Loucy (cell line): ENCODE measurements at regions not wholly inside any gene's neighbourhood (a gene's known extent, or its start where the extent isn't known, plus 50 kb on each side); places are given as distances from the start of the nearest gene placed in this dataset.

Source experiments
- H2AFZ ChIP-seq: fragments of 200-600 bp; sonication (generic); 2 replicates; pipeline ENCODE4 v1.6.0; 2016; ENCODE audit warnings: antibody characterized with exemption, mild to moderate bottlenecking, low read length, moderate library complexity
- H3F3A ChIP-seq: fragments of 200-600 bp; 2 replicates; pipeline ENCODE4 v1.6.0; 2016; ENCODE audit warnings: antibody characterized with exemption, low read depth, mild to moderate bottlenecking
- H3K27me3 ChIP-seq: fragments of 200-600 bp; sonication (generic); 2 replicates; pipeline ENCODE4 v1.6.1; 2014; ENCODE audit warnings: low read length, mild to moderate bottlenecking; ENCODE audit not compliant: insufficient read depth, poor library complexity, severe bottlenecking
- H3K36me3 ChIP-seq: fragments of 200-600 bp; sonication (generic); 2 replicates; pipeline ENCODE4 v1.6.1; 2016; ENCODE audit warnings: low read length; ENCODE audit not compliant: insufficient read depth
- H3K4me1 ChIP-seq: fragments of 200-600 bp; sonication (generic); 2 replicates; pipeline ENCODE4 v1.5.1; 2014; ENCODE audit warnings: low read length, mild to moderate bottlenecking; ENCODE audit not compliant: insufficient read depth, poor library complexity, severe bottlenecking
- H3K4me2 ChIP-seq: fragments of 200-600 bp; sonication (generic); 2 replicates; pipeline ENCODE4 v1.6.0; 2014; ENCODE audit warnings: antibody characterized with exemption, low read length, low read depth, mild to moderate bottlenecking; ENCODE audit not compliant: poor library complexity, severe bottlenecking
- H3K4me3 ChIP-seq: fragments of 200-600 bp; sonication (generic); 2 replicates; pipeline ENCODE4 v1.5.1; 2014; ENCODE audit warnings: low read length, mild to moderate bottlenecking, mixed read lengths; ENCODE audit not compliant: poor library complexity, severe bottlenecking
- H3K79me2 ChIP-seq: fragments of 200-600 bp; sonication (generic); 2 replicates; pipeline ENCODE4 v1.6.1; 2014; ENCODE audit warnings: low read length; ENCODE audit not compliant: insufficient read depth
- H3K9ac ChIP-seq: fragments of 200-600 bp; sonication (generic); 2 replicates; pipeline ENCODE4 v1.6.0; 2014; ENCODE audit warnings: mild to moderate bottlenecking, low read depth, low read length, moderate library complexity; ENCODE audit not compliant: poor library complexity, severe bottlenecking
- H3K9me2 ChIP-seq: fragments of 200-600 bp; sonication (generic); replicated peaks from 2 replicates; pipeline ENCODE4 v1.6.1; 2016; ENCODE audit warnings: low read depth, low read length, mixed read lengths
- H3K9me3 ChIP-seq: fragments of 200-600 bp; sonication (generic); 2 replicates; pipeline ENCODE4 v1.6.1; 2014; ENCODE audit warnings: mild to moderate bottlenecking, antibody characterized with exemption, low read length, low read depth; ENCODE audit not compliant: insufficient read depth
- H4K20me1 ChIP-seq: fragments of 200-600 bp; sonication (generic); 2 replicates; pipeline ENCODE4 v1.6.0; 2014; ENCODE audit warnings: antibody characterized with exemption, low read length, mild to moderate bottlenecking; ENCODE audit not compliant: insufficient read depth, poor library complexity, severe bottlenecking
- EZH2phosphoT487 ChIP-seq: fragments of 200-600 bp; IDR thresholded peaks from 2 replicates; pipeline ENCODE4 v1.6.1; 2018; ENCODE audit warnings: antibody characterized with exemption, mild to moderate bottlenecking, moderate library complexity, borderline replicate concordance
- TF ChIP-seq, protein P1 (sequence below): fragments of 200-600 bp; sonication (generic); conservative IDR thresholded peaks from 2 replicates; pipeline ENCODE4 v1.5.1; 2014; ENCODE audit warnings: mild to moderate bottlenecking, antibody characterized with exemption, low read length

DNA sequence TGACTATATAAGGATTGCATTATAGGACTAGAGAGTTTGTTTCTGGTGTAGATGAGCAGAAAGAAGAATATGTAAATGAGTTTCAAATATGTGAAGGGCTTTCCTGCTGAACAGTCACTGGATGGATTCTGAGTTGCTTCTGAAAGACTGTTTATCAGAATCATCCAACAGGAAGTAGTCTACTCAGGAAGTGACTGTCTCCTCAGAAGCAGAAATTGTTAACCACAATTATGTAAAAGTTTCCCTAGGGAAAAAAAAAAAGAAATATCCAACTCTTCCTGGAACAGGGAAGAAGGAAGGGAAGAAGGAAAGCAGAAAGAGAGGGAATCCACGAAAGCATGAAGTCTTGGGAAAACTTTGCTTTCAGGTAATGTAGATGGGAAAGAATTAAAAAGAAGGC lies 138.9 kb downstream of the TENT5A start:
- TF ChIP-seq EZH2phosphoT487, result no peak
- TF ChIP-seq, protein P1, sequence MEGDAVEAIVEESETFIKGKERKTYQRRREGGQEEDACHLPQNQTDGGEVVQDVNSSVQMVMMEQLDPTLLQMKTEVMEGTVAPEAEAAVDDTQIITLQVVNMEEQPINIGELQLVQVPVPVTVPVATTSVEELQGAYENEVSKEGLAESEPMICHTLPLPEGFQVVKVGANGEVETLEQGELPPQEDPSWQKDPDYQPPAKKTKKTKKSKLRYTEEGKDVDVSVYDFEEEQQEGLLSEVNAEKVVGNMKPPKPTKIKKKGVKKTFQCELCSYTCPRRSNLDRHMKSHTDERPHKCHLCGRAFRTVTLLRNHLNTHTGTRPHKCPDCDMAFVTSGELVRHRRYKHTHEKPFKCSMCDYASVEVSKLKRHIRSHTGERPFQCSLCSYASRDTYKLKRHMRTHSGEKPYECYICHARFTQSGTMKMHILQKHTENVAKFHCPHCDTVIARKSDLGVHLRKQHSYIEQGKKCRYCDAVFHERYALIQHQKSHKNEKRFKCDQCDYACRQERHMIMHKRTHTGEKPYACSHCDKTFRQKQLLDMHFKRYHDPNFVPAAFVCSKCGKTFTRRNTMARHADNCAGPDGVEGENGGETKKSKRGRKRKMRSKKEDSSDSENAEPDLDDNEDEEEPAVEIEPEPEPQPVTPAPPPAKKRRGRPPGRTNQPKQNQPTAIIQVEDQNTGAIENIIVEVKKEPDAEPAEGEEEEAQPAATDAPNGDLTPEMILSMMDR, result no peak
- Histone ChIP-seq H3K79me2 (no peaks in the 10 kb centered on the region), H3K4me2 (peak overlapping the region; percentile 88), H3K9me2 (no peaks in the 10 kb centered on the region), H3F3A (peaks cover 3% of the 10 kb centered on the region; the same call in 1 of the 2 replicates), H3K27me3 (no peaks in the 10 kb centered on the region), H4K20me1 (no peaks in the 10 kb centered on the region), H3K9me3 (no peaks in the 10 kb centered on the region), H3K4me3 (peak overlapping the region; percentile 62), H3K36me3 (no peaks in the 10 kb centered on the region), H3K9ac (no peak overlapping the region), H2AFZ (no peak overlapping the region), H3K4me1 (peaks cover 20% of the 10 kb centered on the region)

DNA sequence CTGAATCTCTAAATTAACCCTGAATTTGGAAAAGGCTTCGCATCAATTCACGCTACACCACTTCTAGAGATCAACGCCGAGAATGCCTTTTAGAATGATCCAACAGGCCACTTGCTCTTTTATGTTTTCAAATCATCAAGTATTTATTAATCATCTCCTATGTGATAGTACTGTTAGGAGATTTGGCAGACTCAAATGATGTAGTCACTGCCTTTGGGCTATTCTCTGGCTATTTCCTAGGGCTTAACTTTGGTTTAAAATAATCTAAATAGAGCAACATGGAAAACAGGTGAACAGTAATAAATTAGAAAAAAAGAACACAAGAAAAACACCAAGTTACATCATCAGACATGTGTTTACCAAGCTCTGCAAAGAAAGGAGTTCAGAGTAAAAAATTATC lies 140.3 kb downstream of the TENT5A start:
- Histone ChIP-seq H3K4me3 (no peak overlapping the region), H3K27me3 (no peaks in the 10 kb centered on the region), H3K9me2 (no peaks in the 10 kb centered on the region), H3K4me1 (peaks cover 20% of the 10 kb centered on the region), H3K36me3 (no peaks in the 10 kb centered on the region), H3F3A (peaks cover 3% of the 10 kb centered on the region; the same call in 1 of the 2 replicates), H3K9me3 (no peaks in the 10 kb centered on the region), H3K4me2 (no peak overlapping the region), H3K79me2 (no peaks in the 10 kb centered on the region), H3K9ac (no peak overlapping the region), H2AFZ (no peak overlapping the region), H4K20me1 (no peaks in the 10 kb centered on the region)
- TF ChIP-seq, protein P1, result no peak
- TF ChIP-seq EZH2phosphoT487, result no peak

DNA sequence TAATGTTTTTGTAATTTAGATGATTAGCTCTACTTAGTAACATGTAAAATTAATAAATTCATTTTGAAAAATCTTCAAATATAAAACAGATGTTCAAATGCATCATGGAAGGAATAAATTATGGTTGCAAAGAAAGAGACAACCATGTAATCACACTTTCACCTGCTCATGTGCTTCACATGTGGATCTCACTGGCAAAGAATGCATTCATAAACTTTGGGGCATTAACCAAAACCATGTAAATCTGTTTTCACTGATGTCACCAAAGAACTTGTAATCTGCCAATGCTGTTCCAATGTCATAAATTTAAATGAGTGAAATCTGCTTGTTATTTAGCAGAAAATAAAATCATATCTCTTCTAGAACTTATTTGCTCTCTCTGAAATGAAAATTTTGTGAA lies 142.7 kb downstream of the TENT5A start:
- H3K4me1 ChIP-seq, result peaks cover 26% of the 10 kb centered on the region
- no peaks in the 10 kb centered on the region for H3K36me3 ChIP-seq
- no peak overlapping the region for H2AFZ ChIP-seq
- no peaks in the 10 kb centered on the region for H3K27me3 ChIP-seq
- H3K79me2 ChIP-seq, result no peaks in the 10 kb centered on the region
- H4K20me1 ChIP-seq, result no peaks in the 10 kb centered on the region
- peaks cover 3% of the 10 kb centered on the region; the same call in 1 of the 2 replicates for H3F3A ChIP-seq
- H3K4me3 ChIP-seq, result no peak overlapping the region
- TF ChIP-seq, protein P1, result no peak
- TF ChIP-seq EZH2phosphoT487, result no peak
- no peaks in the 10 kb centered on the region for H3K9me2 ChIP-seq
- H3K9ac ChIP-seq, result no peak overlapping the region
- no peaks in the 10 kb centered on the region for H3K9me3 ChIP-seq
- H3K4me2 ChIP-seq, result no peak overlapping the region
